IMR-90 (cell line): ENCODE measurements at regions not wholly inside any gene's neighbourhood (a gene's known extent, or its start where the extent isn't known, plus 50 kb on each side); places are given as distances from the start of the nearest gene placed in this dataset.

Experiments used
- CEBPB ChIP-seq: IDR thresholded peaks from 2 replicates; pipeline ENCODE4 v1.6.1; 2012; ENCODE audit warnings: low read depth, low read length, improper control_type of control experiment
- TF ChIP-seq, protein P1 (sequence below): conservative IDR thresholded peaks from 2 replicates; pipeline ENCODE4 v1.5.1; 2012; ENCODE audit warnings: mild to moderate bottlenecking, low read depth, low read length, improper control_type of control experiment

DNA sequence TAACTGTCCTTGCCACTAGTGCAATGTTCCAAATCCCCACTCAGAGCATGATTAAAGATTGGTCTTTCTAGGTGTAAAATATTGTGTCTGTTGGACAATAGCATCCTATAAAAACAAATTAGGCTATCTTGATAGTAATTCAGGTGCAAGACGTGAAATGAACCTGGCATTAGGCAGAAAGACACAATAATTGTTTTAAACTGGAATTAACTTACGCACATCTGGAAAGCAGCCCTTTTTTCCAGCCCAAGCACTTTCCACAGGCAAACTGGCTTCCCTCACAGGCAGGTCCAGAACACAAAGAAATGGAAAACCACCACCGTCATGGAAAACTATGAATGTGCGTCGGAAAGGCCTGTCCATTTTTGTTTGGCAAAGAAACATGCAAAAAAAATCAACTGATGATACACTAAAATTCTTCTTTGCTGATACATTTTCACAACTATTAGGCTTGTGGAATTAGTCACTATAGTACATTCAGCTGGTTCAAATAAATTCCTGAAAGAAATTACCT lies 474.7 kb upstream of the IL12A start:
- TF ChIP-seq, protein P1, sequence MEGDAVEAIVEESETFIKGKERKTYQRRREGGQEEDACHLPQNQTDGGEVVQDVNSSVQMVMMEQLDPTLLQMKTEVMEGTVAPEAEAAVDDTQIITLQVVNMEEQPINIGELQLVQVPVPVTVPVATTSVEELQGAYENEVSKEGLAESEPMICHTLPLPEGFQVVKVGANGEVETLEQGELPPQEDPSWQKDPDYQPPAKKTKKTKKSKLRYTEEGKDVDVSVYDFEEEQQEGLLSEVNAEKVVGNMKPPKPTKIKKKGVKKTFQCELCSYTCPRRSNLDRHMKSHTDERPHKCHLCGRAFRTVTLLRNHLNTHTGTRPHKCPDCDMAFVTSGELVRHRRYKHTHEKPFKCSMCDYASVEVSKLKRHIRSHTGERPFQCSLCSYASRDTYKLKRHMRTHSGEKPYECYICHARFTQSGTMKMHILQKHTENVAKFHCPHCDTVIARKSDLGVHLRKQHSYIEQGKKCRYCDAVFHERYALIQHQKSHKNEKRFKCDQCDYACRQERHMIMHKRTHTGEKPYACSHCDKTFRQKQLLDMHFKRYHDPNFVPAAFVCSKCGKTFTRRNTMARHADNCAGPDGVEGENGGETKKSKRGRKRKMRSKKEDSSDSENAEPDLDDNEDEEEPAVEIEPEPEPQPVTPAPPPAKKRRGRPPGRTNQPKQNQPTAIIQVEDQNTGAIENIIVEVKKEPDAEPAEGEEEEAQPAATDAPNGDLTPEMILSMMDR: no peak
- no peak for TF ChIP-seq CEBPB
